Activated CD4-positive, alpha-beta T cell treated with anti-CD3 and anti-CD28 coated beads, Interleukin-2, Interleukin-4, amounts not matched to agents 100 ng/mL and 50 ng/mL, durations not matched to agents 16 hours and 8 hours (primary cell): ENCODE measurements at regions not wholly inside any gene's neighbourhood (a gene's known extent, or its start where the extent isn't known, plus 50 kb on each side); places are given as distances from the start of the nearest gene placed in this dataset.
"Not testable (repeated sequence)": the region's sequence is repeated elsewhere in the genome, so short reads cannot be mapped to it uniquely, and the experiment has no call there.

Experiments used
- DNase-seq: peaks from one replicate; pipeline ENCODE4 v3.0.0-alpha.2; 2020; ENCODE audit warnings: low spot score

DNA sequence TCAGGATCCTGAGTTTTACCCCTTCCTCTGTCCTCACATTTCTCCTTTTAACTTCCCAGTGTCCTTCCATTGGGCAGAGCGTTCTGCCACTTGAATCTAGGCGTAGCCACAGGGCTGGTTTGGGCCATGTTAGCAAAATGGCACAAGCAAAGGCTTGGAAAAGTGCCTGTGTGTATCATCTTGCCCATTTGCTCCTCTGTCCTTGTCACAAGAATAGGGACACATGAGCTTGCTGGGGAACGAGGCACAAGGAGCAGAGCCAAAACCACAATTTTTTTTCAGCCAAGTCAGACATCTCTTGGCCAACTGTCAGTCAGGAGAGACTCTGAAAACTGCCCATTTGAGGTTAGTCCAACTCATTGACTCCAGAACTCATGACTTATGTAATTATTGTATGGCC, 285.2 kb downstream of the ZNF248 start:
- DNase-seq: no peak

DNA sequence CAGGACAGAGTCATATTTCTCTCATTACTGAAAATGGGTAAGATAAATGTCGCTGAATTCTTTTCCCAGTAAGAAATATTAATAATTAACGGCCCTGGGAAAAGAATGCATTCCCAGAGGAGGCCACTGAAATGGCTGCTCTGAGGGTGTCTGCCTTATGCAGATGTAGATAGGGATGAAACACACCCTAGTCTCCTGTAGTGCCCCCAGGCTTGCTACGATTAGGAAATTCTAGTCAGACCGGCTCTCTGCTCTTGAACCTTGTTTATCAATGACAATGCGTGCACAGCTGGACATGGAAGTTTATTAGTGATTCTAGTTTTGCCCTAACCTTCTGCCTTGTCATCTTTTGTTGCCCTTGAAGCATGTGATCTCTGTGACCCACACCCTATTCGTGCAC, 291.1 kb downstream of the ZNF248 start:
- DNase-seq: no peak

DNA sequence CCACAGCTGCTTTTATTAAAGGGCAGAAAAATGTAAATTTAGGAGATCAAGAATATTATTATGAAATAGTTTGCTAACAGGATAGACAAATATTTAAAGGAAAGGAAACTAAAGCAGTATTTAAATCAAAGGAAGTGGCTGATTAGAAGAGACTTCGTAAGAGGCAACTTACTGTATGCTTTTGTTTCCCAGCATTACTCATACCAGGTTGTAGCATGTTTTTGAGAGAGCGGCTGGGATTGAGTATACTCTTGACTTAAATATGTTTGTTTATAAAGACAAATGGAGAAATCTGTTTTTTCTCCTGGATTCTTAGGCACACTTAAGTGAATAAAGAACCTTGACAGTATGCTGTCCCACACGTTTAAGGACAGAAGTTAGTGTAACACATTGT, 293.7 kb downstream of the ZNF248 start:
- no peak for DNase-seq

DNA sequence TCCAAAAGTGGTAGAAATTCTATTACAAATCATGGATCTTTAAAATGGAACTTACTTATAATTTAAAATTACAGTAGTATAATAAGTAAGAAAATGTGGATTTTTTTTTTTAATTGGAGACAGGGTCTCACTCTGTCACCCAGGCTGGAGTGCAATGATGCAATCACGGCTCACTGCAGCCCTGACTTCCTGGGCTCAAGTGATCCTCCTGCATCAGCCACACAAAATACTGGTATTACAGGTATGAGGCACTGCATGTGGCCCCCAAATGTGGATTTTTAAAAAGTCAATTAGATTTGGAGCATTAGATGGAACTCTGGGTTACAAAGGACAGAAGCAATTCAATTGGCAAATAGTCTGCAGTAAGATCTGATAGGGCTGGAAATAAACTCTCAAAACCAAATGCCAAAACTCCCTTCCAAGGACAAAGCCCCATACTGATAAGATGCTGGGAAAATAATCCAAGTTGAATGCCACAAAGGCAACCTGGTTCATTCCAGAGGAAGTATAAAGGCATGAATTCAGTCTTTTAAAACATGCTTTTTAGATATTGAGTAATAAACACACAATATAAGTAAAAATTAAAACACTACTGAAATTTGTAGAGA, 294.2 kb downstream of the ZNF248 start:
- DNase-seq: no peak

DNA sequence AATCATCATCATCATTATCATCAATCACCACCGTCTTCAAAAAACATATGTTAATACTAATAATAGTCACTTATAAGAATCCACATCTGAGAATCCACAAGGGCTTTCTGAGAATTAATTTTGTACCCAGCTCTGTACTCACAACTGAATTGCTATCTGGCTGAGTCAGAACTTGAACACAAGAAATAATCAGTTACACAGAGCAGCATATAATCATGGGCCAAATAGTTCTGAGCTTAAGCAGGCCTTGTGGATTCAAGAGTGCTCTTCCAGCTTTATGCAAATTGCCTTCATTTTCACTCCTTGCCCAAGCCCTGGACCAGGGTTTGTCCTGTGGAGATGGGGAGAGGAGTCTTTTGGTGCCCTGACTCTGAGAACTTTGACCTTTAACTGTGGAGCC, 304.5 kb downstream of the ZNF248 start:
- no peak for DNase-seq

DNA sequence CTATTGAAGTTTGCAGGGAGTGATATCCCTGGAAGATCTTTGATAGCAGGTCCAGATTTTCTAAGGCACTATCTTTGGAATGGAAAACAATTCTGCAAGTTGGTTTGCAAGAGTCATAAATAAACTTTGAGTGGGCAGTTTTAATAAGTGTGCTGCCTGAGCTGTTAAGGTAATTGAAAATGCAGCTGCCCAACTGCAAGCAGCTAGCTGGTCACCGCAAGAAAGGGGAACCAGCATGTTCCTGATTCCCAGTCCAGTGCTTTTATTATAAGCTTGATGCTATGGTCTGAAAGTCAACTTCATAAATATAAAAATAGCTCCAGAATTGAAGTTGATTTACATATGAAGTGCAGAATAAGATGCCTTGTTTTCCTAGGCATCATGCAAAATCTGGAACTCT, 308.4 kb downstream of the ZNF248 start:
- DNase-seq: no peak

DNA sequence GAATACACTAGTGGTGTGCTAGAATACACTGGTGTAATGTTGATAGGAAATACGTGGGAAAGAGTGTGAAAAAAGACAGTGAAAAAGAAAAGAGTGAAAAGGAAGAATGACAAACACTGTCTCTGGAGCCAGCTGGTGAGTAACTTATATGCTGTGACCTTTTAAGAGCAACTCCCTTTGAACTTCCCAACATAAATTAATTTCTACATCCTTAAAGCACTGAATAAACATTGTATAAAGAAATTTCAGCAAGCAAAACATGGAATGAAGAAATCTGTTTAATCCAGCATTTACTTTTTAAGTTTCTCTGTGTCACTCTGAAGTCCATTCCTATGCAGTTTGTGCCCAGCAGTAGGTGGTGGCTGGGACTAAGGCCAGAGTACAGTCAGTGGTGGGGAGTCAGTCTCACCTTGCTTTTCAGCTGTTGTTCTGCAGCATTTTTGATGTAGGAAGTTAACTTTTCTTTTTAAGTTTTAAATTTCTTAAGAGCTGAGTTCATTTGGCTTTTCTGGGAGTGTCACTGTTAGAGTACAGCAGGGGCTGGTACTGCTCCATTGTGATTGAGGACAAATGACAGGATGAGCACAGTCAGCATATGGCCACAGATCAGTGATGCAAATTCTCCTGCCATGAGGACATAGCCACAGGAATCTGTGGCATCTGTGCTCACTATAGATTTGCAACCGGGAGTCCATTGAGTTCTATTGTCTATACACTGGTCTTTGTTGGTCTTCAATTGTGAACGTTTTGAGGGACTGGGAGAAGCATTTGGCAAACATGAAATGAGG, 321.8 kb downstream of the ZNF248 start:
- no peak for DNase-seq

DNA sequence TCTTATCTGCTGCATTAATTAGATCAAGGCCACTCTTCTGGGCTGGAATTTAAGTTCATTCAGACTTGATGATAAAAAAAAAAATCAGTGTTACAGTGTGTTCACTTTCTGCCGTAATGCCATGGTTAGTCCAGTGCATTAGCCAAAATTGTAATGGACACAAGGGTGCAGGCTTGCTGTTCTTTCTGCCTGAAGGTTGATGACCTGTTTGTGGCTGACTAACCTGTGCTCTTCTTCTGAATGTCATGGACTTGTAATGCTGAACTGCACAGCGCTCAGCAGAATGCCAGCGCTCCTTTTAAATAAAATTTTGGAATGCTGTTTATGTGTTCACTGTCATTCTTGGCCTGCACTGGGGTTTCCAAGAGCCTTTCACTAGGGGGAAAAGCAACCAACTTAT, 323.2 kb downstream of the ZNF248 start:
- DNase-seq: no peak

DNA sequence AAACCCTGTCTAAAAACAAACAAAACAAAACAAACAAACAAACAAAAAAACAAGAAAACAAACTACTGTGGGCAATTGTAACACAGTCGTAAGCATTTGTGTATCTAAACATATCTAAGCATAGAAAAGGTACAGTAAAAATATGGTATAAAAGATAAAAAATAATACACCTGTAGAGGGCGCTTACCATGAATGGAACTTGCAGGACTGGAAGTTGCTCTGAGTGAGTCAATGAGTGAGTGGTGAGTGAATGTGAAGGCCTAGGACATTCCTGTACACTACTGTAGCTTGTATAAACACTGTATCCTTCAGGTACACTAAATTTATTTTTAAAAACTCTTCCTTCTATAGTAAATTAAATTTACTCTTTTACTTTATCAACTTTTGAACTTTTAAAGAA, 332.0 kb downstream of the ZNF248 start:
- DNase-seq: peak; percentile 4

DNA sequence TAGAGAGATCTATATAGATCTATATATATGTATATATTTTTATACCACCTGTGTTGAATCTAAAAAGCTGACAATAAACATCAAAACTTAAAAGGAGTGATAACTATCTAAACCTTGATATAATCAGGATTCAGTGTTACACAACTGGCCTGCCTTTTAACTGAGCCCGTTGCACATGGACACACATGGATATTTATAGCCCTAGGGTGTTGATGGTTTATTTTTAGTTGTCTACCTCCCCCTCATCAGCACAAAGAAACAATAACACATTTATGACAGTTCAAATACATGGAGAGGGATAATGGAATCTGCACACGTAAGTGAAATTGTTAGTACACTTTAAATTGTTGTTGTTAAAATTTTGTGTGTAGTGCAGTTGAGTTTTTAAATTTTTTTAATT, 336.9 kb downstream of the ZNF248 start:
- no peak for DNase-seq

DNA sequence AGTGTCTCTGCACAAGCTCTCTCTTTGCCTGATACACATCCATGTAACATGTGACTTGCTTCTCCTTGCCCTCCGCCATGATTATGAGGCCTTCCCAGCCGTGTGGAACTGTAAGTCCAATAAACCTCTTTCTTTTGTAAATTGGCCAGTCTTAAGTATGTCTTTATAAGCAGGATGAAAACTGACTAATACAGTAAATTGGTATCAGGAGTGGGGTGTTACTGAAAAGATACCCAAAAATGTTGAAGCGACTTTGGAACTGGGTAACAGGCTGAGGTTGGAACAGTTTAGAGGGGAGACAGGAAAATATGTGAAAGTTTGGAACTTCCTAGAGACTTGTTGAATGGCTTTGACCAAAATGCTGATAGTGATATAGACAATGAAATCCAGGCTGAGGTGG, 346.9 kb downstream of the ZNF248 start:
- not testable (repeated sequence) for DNase-seq

DNA sequence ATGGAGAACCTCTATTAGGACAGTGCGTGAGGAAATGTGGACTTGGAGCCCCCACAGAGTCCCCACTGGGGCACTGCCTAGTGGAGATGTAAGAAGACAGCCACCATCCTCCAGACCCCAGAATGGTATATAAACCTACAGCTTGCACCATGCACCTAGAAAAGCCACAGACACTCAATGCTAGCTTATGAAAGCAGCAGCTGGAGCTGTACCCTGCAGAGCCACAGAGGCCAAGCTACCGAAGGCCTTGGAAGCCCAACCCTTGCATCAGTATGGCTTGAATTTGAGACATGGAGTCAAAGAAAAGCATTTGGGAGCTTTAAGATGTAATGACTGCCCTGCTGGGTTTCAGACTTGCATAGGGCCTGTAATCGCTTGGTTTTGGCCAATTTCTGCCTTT, 361.3 kb downstream of the ZNF248 start:
- no peak for DNase-seq

DNA sequence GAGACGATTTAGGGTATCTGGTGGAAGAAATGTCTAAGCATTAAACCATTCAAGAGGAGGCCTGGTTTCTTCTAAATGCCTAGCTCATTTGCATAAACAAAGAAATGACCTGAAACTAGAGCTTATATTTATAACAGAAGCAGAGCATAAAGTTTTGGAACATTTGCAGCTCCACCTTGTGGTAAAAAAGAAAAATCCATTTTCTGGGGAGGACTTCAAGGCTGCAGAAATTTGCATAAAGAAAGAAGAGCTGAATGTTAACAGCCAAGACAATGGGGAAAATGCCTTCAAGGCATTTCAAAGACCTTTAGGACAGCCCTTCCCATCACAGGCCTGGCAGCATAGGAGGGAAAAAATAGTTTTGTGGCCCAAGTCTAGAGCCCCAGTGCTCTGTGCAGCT, 362.0 kb downstream of the ZNF248 start:
- DNase-seq: peak; percentile 0

DNA sequence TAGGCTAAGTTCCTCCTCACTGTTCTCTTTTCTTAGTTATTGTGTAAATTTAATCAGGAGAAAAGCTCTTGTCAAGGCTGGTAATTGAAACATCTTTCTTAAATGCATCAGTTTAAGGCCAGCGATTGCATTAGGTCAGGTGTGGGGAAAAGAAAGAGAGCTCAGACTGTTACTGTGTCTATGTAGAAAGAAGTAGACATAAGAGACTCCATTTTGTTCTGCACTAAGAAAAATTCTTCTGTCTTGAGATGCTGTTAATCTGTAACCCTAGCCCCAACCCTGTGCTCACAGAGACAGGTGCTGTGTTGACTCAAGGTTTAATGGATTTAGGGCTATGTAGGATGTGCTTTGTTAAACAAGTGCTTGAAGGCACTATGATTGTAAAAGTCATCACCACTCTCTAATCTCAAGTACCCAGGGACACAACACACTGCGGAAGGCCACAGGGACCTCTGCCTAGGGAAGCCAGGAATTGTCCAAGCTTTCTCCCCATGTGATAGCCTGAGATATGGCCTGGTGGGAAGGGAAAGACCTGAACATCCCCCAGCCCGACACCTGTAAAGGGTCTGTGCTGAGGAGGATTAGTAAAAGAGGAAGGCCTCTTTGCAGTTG, 364.1 kb downstream of the ZNF248 start:
- DNase-seq: not testable (repeated sequence)

DNA sequence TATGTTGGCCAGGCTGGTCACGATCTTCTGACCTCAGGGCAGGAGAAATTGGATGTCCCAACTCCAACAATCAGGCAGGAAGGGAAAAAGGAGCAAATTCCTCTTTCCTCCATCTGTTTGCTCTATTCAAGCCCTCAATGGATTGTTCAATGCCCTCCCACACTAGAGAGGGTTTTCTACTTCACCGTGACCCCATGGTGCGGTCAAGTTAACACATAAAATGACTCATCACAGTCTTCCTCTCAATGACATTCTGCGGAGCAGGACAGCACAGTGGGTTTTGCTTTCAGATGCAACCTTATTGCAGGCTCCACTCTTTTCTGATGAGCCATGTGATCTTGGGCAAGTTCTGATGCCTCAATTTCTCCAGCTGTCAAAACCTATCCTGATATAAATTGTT, 364.9 kb downstream of the ANKRD30A start:
- DNase-seq: no peak

DNA sequence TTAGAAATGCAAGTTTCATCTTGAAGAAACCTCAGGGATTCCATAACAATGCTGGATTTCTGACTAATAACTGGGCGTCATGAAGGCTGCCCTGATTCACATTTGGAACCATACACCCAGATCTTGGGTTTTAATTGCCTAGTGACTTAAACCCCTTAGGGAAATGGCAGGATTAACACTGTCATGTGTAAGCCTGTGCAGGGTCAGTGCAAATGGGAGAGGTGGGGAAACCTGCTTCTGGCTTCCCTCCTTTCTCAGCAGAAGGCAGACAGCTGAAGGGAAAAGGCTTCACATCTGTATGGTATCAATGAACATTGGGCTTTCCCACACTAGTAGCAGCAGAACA, 364.2 kb downstream of the ANKRD30A start:
- DNase-seq: no peak

DNA sequence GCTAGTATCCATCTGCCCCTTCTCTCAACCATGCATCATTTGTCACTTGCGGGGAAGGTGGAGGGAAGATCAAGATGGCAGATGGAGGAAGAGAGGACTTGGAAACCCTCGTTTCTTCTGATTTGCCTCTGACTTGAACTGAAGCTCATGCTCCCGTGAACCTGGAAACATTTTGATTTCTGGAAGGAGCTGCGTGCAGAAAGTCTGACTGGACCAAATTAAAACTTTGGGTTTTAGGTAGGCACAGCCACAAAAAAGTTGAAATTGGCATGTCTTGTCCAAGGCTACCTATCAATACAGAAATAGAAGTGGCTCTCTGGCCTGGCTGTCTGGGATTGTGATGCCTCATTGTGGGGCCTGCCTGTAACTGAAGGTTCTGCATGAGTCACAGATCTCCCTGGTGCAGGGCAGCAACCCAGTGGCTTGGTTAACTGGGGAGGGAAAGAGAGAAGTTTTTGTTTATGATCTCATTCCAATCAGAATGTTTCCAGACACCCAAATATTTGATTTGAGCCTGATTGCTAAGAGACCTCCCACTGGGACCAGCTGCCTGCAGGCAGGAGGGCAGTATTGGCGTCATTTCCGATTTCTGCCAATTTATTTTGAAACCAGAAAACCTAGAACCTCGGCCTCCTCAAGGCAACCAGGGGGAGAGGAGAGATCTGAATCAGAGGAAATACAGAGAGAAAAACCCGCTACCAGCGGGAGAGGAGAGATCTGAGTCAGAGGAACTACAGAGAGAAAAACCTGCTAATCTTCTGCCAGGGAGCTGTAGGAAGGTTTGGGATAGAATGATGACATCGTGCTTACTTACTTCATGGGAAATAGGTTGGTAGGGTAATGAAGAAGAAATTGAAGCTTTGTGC, 363.6 kb downstream of the ANKRD30A start:
- DNase-seq: no peak

DNA sequence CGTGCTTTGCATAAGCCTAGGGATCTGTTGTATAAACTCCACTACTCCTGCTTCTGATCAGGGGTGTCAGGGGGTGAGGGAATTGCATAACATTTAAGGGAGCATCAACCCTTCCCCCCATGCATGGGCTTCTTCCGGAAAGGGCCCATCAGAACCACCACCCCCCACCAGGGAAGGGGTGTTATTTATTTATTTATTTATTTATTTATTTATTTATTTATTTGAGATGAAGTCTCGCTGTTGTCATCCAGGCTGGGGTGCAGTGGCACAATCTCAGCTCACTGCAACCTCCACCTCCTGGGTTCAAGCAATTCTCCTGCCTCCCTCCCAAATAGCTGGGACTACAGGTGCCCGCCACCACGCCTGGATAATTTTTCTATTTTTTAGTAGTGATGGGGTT, 355.2 kb downstream of the ANKRD30A start:
- DNase-seq: not testable (repeated sequence)

DNA sequence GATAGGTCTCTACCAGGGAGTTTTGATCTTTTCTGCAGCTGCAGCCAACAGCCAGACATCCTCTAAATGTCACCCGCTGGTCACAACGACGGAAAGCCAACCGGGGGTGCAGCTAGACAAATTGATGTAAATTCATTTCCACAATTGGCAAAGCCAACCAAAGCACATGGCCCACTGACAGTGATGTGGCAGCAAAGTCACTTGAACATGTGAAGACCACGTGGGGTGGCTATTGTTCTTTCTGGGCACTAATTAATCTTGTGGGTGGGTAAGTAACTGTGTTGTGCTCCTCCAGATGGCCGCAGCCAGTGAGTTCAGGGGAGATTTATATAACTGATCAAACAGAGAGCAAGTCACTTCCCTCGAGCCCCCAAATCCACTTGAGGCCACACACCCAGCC, 354.1 kb downstream of the ANKRD30A start:
- DNase-seq: no peak

DNA sequence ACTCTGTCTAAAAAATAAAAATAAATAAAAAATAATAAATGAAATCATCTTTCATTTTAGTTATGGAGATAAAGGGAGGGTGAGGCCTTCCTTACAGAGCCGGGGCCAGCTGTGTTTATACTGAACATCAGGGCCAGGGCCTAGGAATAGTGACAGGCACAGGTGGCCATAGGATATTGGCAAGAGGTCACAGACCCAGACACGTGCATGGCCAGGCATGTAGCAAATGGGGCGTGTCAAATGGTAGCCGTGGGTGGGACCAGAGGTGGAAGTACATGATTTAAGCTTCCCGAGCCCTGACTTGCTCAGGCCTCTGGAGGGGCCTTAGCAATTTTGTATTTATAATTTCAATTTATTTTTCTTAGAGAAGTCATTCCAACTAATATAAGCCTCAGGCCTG, 353.0 kb downstream of the ANKRD30A start:
- no peak for DNase-seq

DNA sequence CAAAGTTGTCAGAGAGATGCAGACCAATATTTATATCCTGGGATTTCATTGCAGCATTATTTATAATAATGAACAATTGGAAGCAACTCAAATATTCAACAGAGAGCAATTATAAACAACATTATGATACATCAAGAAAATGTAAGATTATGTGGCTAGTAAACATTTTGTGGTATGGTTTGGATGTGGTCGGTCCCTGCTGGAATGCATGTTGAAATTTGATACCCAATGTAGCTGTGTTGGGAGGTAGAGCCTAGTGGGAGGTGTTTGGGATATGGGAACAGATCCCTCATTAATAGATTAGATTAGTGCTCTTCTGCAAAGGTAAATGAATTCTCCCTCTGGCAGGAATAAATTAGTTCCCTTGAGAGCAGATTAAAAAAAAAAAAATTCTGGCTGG, 350.9 kb downstream of the ANKRD30A start:
- no peak for DNase-seq

DNA sequence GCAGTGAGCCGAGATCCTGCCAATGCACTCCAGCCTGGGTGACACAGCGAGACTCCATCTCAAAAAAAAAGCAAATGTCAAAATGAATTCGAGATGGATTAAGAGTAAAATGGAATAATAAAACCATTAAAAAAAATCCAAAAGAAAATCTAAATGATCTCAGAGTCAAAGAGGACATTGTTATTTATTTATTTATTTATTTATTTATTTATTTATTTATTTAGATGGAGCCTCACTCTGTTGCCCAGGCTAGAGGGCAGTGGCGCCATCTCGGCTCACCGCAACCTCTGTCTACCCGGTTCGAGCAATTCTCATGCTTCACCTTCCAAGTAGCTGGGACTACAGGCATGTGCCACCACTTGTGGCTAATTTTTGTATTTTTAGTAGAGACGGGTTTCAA, 349.2 kb downstream of the ANKRD30A start:
- no peak for DNase-seq

DNA sequence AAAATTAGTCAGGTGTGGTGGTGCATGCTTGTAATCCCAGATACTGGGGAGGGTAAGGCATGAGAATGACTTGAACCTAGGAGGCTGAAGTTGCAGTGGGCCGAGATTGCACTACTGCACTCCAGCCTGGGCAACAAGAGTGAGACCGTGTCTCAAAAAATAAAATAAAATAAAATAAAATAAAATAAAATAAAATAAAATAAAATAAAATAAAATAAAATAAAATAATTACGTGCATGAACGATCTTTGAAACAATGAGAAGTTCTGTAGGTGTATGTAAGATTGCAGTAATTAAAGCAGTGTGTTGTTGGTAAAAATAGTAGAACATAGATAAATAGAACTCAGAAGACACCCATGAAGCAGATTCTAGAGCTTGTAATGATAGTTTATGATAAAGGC, 348.5 kb downstream of the ANKRD30A start:
- no peak for DNase-seq
